ENCODE measurements at regions not wholly inside any gene's neighbourhood (a gene's known extent, or its start where the extent isn't known, plus 50 kb on each side); places are given as distances from the start of the nearest gene placed in this dataset.

GRCh38 chr11:128029219-128029722 lies 558.1 kb downstream of the ETS1 start:
- H3K9ac ChIP-seq = no peak overlapping the region
- POLR2A ChIA-PET = no interaction called here
- no peak overlapping the region for H3K4me3 ChIP-seq (ENCODE audit: low read depth in 2 of 2, low read length in 1 of 2)
- no peaks in the 10 kb centered on the region for H4K20me1 ChIP-seq (ENCODE audit: insufficient read depth)
- H3K36me3 ChIP-seq (replicated peaks in 1 of 2; ENCODE audit: control insufficient read depth in 1 of 2, insufficient read depth in 2 of 2, low read length in 1 of 2) = no peaks in the 10 kb centered on the region
- no peak overlapping the region for H2AFZ ChIP-seq (ENCODE audit: low read depth)
- H3K4me1 ChIP-seq (ENCODE audit: control insufficient read depth in 1 of 2, insufficient read depth in 2 of 2, low read depth in 1 of 2, low read length in 1 of 2) = peaks cover 5 to 10% of the 10 kb centered on the region in 2 experiments; a peak in 2 of 4 replicates
- no peaks in the 10 kb centered on the region for H3K79me2 ChIP-seq (ENCODE audit: insufficient read depth)
- H3K9me3 ChIP-seq = no peaks in the 10 kb centered on the region
- CTCF ChIA-PET = interaction anchor here (0.6 to 3.1 kb wide), 16 partner anchors 8 to 927 kb away, joined by 3 to 43 read pairs (median 4); no protein-coding TSS in a partner anchor
- peak; percentile 12 for DNase-seq
- H3K27me3 ChIP-seq (ENCODE audit: insufficient read depth) = no peaks in the 10 kb centered on the region
- no peaks in the 10 kb centered on the region for H3K9me2 ChIP-seq
- no peak overlapping the region for H3K4me2 ChIP-seq
- TF ChIP-seq USF1 (IDR thresholded peaks at IDR 0.05; ENCODE audit: borderline replicate concordance, low read depth) (peak; percentile 48; the same call in 1 of the 2 replicates), IRF3 (IDR thresholded peaks at IDR 0.05; ENCODE audit: low read depth, low read length) (no peak), TEAD4 (IDR thresholded peaks at IDR 0.05; ENCODE audit: borderline replicate concordance, insufficient read depth) (no peak), GABPA (IDR thresholded peaks at IDR 0.05; ENCODE audit: low read depth) (no peak), FOSL2 (IDR thresholded peaks at IDR 0.05; ENCODE audit: borderline replicate concordance, low read depth) (no peak), MAX (IDR thresholded peaks at IDR 0.05; ENCODE audit: low read depth) (no peak)
- H3F3A ChIP-seq (replicated peaks; ENCODE audit: insufficient read depth) = peaks cover 20% of the 10 kb centered on the region
- 0% methylated on average over 1 of the region's 1 CpG for WGBS (ENCODE audit: low lambda C conversion rate)
- no peak overlapping the region for H3K27ac ChIP-seq (ENCODE audit: low read depth in 2 of 2, low read length in 1 of 2)

GRCh38 chr11:128026596-128026995 lies 560.8 kb downstream of the ETS1 start:
- Histone ChIP-seq H3K9ac (peak overlapping the region; percentile 13; the same call in 1 of the 2 replicates), H2AFZ (ENCODE audit: low read depth) (no peak overlapping the region), H3K9me3 (no peaks in the 10 kb centered on the region), H3K9me2 (no peaks in the 10 kb centered on the region), H3K4me1 (ENCODE audit: control insufficient read depth in 1 of 2, insufficient read depth in 2 of 2, low read depth in 1 of 2, low read length in 1 of 2) (peaks cover 5 to 14% of the 10 kb centered on the region in 2 experiments; a peak in 2 of 4 replicates), H3K79me2 (ENCODE audit: insufficient read depth) (no peaks in the 10 kb centered on the region), H3K4me2 (no peak overlapping the region; the same call in 1 of the 2 replicates), H3K27me3 (ENCODE audit: insufficient read depth) (no peaks in the 10 kb centered on the region), H3F3A (replicated peaks; ENCODE audit: insufficient read depth) (peaks cover 20% of the 10 kb centered on the region), H4K20me1 (ENCODE audit: insufficient read depth) (no peaks in the 10 kb centered on the region), H3K4me3 (ENCODE audit: low read depth in 2 of 2, low read length in 1 of 2) (no peak overlapping the region), H3K27ac (ENCODE audit: low read depth in 2 of 2, low read length in 1 of 2) (peak overlapping the region in 1 of 2 experiments; percentile 69; a peak in 2 of 4 replicates), H3K36me3 (replicated peaks in 1 of 2; ENCODE audit: control insufficient read depth in 1 of 2, insufficient read depth in 2 of 2, low read length in 1 of 2) (no peaks in the 10 kb centered on the region)
- no peak for DNase-seq
- CTCF ChIA-PET = interaction anchor here (0.6 to 1.4 kb wide), 2 partner anchors 131 to 805 kb away, joined by 3 to 8 read pairs; no protein-coding TSS in a partner anchor
- POLR2A ChIA-PET = no interaction called here
- WGBS (ENCODE audit: low lambda C conversion rate) = 6% methylated on average over 6 of the region's 6 CpGs
- no peak for TF ChIP-seq ZBTB33 (IDR thresholded peaks at IDR 0.05; ENCODE audit: borderline replicate concordance, low read depth)
- TF ChIP-seq FOXM1 (IDR thresholded peaks at IDR 0.05; ENCODE audit: low read depth) = 0 out of 2 replicates have a peak, but pooled peaks have one; percentile 72
- no peak for TF ChIP-seq TEAD4 (IDR thresholded peaks at IDR 0.05; ENCODE audit: borderline replicate concordance, insufficient read depth)
- no peak for TF ChIP-seq RCOR1 (IDR thresholded peaks at IDR 0.05; ENCODE audit: low read length)
- TF ChIP-seq NFIC (IDR thresholded peaks at IDR 0.05; ENCODE audit: borderline replicate concordance) = peak; percentile 69
- 0 out of 2 replicates have a peak, but pooled peaks have one; percentile 48 for TF ChIP-seq SIN3A (IDR thresholded peaks at IDR 0.05; ENCODE audit: borderline replicate concordance, low read depth, low read length)
- TF ChIP-seq FOSL2 (IDR thresholded peaks at IDR 0.05; ENCODE audit: borderline replicate concordance, low read depth) = peak; percentile 91
- TF ChIP-seq RAD21 (IDR thresholded peaks at IDR 0.05; ENCODE audit: low read length) = no peak
- no peak for TF ChIP-seq RFX5 (IDR thresholded peaks at IDR 0.05; ENCODE audit: low read length)
- TF ChIP-seq TCF12 (IDR thresholded peaks at IDR 0.05) = peak; percentile 79
- TF ChIP-seq EZH2phosphoT487 (IDR thresholded peaks at IDR 0.05; ENCODE audit: borderline replicate concordance, low read depth) = no peak
- no peak for TF ChIP-seq CTCF (IDR thresholded peaks at IDR 0.05)
- TF ChIP-seq RXRA (IDR thresholded peaks at IDR 0.05; ENCODE audit: borderline replicate concordance, low read depth) = peak; percentile 31; the same call in 1 of the 2 replicates
- TF ChIP-seq YY1 (IDR thresholded peaks at IDR 0.05; ENCODE audit: low read depth) = 0 out of 2 replicates have a peak, but pooled peaks have one; percentile 20
- TF ChIP-seq MAX (IDR thresholded peaks at IDR 0.05; ENCODE audit: low read depth) = peak; percentile 82
- TF ChIP-seq MEF2A (IDR thresholded peaks at IDR 0.05; ENCODE audit: borderline replicate concordance, low read depth) = no peak
- TF ChIP-seq GATA2 (CRISPR knock-in tag; IDR thresholded peaks at IDR 0.05) = no peak
- no peak for TF ChIP-seq SMC3 (IDR thresholded peaks at IDR 0.05; ENCODE audit: low read depth, low read length)

Data from SK-N-SH (cell line).